Neural cell (in vitro differentiated cells): ENCODE measurements at regions not wholly inside any gene's neighbourhood (a gene's known extent, or its start where the extent isn't known, plus 50 kb on each side); places are given as distances from the start of the nearest gene placed in this dataset.

Source experiments
- EZH2 ChIP-seq: fragments of 200-600, 300-800 bp; shearing (Covaris generic), sonication (generic); IDR thresholded peaks from 2 replicates; pipeline ENCODE4 v1.6.1; 2014; ENCODE audit warnings: antibody characterized with exemption, low read length, borderline replicate concordance, mild to moderate bottlenecking; ENCODE audit not compliant: insufficient read depth, poor library complexity, severe bottlenecking
- MXI1 ChIP-seq: fragments of 450-650 bp; conservative IDR thresholded peaks from 2 replicates; pipeline ENCODE4 v1.6.1; 2014; ENCODE audit warnings: antibody characterized with exemption, mild to moderate bottlenecking; ENCODE audit not compliant: poor library complexity, severe bottlenecking
- RAD21 ChIP-seq: fragments of 450-650 bp; conservative IDR thresholded peaks from 2 replicates; pipeline ENCODE4 v1.6.1; 2014; ENCODE audit warnings: antibody characterized with exemption, mild to moderate bottlenecking, moderate library complexity
- TAF1 ChIP-seq: IDR thresholded peaks from 2 replicates; pipeline ENCODE4 v1.6.1; 2012; ENCODE audit warnings: low read depth
- TF ChIP-seq, protein P1 (sequence below): fragments of 450-650 bp; IDR thresholded peaks from 2 replicates; pipeline ENCODE4 v1.5.1; 2014; ENCODE audit warnings: antibody characterized with exemption, mild to moderate bottlenecking, moderate library complexity; ENCODE audit not compliant: poor library complexity, severe bottlenecking
- TF ChIP-seq, protein P2 (sequence below): IDR thresholded peaks from 2 replicates; pipeline ENCODE4 v1.6.1; 2012; ENCODE audit warnings: borderline replicate concordance

DNA sequence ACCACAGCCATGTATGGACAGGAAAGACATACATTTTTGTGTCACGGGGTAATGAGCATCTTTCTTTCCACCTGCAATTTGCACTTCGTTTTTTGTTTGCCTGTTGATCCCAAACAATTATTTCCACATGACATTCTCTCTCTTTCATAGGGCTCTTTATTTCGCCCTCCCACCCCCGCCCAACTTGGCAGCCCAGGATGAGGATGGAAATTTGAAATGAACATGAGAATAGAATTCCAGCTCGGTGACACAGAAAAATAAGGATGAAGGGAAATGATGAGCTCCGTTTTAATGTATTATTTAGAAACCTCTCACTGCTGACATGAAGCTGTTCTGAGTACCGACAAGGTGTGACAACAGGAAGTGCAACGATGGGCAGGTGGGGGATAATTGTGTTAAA lies 443.3 kb downstream of the SOCS6 start:
- TF ChIP-seq, protein P1, sequence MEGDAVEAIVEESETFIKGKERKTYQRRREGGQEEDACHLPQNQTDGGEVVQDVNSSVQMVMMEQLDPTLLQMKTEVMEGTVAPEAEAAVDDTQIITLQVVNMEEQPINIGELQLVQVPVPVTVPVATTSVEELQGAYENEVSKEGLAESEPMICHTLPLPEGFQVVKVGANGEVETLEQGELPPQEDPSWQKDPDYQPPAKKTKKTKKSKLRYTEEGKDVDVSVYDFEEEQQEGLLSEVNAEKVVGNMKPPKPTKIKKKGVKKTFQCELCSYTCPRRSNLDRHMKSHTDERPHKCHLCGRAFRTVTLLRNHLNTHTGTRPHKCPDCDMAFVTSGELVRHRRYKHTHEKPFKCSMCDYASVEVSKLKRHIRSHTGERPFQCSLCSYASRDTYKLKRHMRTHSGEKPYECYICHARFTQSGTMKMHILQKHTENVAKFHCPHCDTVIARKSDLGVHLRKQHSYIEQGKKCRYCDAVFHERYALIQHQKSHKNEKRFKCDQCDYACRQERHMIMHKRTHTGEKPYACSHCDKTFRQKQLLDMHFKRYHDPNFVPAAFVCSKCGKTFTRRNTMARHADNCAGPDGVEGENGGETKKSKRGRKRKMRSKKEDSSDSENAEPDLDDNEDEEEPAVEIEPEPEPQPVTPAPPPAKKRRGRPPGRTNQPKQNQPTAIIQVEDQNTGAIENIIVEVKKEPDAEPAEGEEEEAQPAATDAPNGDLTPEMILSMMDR = no peak
- no peak for TF ChIP-seq RAD21
- no peak for TF ChIP-seq EZH2
- TF ChIP-seq, protein P2, sequence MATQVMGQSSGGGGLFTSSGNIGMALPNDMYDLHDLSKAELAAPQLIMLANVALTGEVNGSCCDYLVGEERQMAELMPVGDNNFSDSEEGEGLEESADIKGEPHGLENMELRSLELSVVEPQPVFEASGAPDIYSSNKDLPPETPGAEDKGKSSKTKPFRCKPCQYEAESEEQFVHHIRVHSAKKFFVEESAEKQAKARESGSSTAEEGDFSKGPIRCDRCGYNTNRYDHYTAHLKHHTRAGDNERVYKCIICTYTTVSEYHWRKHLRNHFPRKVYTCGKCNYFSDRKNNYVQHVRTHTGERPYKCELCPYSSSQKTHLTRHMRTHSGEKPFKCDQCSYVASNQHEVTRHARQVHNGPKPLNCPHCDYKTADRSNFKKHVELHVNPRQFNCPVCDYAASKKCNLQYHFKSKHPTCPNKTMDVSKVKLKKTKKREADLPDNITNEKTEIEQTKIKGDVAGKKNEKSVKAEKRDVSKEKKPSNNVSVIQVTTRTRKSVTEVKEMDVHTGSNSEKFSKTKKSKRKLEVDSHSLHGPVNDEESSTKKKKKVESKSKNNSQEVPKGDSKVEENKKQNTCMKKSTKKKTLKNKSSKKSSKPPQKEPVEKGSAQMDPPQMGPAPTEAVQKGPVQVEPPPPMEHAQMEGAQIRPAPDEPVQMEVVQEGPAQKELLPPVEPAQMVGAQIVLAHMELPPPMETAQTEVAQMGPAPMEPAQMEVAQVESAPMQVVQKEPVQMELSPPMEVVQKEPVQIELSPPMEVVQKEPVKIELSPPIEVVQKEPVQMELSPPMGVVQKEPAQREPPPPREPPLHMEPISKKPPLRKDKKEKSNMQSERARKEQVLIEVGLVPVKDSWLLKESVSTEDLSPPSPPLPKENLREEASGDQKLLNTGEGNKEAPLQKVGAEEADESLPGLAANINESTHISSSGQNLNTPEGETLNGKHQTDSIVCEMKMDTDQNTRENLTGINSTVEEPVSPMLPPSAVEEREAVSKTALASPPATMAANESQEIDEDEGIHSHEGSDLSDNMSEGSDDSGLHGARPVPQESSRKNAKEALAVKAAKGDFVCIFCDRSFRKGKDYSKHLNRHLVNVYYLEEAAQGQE = peak; percentile 60
- TF ChIP-seq TAF1 = no peak
- TF ChIP-seq MXI1 = no peak
